GM06990 (cell line): ENCODE measurements at regions not wholly inside any gene's neighbourhood (a gene's known extent, or its start where the extent isn't known, plus 50 kb on each side); places are given as distances from the start of the nearest gene placed in this dataset.

Experiments
- DNase-seq: peaks from one replicate; pipeline ENCODE4 v3.0.0-alpha.2; 2011; ENCODE audit not compliant: insufficient read length; ENCODE audit errors: extremely low read depth
- H3K27me3 ChIP-seq: replicated peaks from 2 replicates; pipeline ENCODE4 v1.6.0; 2011; ENCODE audit warnings: low read length; ENCODE audit not compliant: control insufficient read depth, insufficient read depth
- H3K36me3 ChIP-seq: 2 replicates; pipeline ENCODE4 v1.5.1; 2011; ENCODE audit warnings: low read length; ENCODE audit not compliant: control insufficient read depth, insufficient read depth
- H3K4me3 ChIP-seq: replicated peaks from 2 replicates; pipeline ENCODE4 v1.5.1; 2011; ENCODE audit warnings: low read depth, mild to moderate bottlenecking, control low read depth, low read length
- TF ChIP-seq, protein P1 (sequence below): IDR thresholded peaks from 2 replicates; pipeline ENCODE4 v1.5.1; 2011; ENCODE audit warnings: low read length, control low read depth, mild to moderate bottlenecking, inconsistent platforms; ENCODE audit not compliant: insufficient read depth, poor library complexity, severe bottlenecking

GRCh38 chr17:33501185-33501584 is 208.1 kb upstream of the ASIC2 start:
- H3K36me3 ChIP-seq, result no peaks in the 10 kb centered on the region
- TF ChIP-seq, protein P1, sequence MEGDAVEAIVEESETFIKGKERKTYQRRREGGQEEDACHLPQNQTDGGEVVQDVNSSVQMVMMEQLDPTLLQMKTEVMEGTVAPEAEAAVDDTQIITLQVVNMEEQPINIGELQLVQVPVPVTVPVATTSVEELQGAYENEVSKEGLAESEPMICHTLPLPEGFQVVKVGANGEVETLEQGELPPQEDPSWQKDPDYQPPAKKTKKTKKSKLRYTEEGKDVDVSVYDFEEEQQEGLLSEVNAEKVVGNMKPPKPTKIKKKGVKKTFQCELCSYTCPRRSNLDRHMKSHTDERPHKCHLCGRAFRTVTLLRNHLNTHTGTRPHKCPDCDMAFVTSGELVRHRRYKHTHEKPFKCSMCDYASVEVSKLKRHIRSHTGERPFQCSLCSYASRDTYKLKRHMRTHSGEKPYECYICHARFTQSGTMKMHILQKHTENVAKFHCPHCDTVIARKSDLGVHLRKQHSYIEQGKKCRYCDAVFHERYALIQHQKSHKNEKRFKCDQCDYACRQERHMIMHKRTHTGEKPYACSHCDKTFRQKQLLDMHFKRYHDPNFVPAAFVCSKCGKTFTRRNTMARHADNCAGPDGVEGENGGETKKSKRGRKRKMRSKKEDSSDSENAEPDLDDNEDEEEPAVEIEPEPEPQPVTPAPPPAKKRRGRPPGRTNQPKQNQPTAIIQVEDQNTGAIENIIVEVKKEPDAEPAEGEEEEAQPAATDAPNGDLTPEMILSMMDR, result no peak
- H3K27me3 ChIP-seq, result no peaks in the 10 kb centered on the region
- DNase-seq, result no peak
- H3K4me3 ChIP-seq, result no peak overlapping the region

DNA sequence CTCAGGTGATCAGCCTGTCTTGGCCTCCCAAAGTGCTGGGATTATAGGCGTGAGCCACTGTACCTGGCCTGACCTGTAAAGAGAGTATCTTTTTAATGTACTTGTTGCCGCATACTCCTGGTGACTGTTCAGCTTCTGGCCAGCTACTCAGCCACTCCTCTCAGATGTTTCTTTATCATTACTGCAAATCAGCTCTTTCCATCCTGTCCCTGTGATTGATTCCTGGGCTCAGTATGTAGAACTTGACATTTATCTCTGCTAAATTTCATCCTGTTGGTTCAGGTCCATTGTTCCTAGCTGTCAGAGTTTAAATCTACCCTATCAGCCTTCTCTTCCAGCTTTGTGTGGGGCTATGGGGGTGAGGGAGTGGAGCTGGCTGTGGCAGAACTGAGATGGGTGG is 211.5 kb upstream of the ASIC2 start:
- H3K27me3 ChIP-seq, result no peaks in the 10 kb centered on the region

DNA sequence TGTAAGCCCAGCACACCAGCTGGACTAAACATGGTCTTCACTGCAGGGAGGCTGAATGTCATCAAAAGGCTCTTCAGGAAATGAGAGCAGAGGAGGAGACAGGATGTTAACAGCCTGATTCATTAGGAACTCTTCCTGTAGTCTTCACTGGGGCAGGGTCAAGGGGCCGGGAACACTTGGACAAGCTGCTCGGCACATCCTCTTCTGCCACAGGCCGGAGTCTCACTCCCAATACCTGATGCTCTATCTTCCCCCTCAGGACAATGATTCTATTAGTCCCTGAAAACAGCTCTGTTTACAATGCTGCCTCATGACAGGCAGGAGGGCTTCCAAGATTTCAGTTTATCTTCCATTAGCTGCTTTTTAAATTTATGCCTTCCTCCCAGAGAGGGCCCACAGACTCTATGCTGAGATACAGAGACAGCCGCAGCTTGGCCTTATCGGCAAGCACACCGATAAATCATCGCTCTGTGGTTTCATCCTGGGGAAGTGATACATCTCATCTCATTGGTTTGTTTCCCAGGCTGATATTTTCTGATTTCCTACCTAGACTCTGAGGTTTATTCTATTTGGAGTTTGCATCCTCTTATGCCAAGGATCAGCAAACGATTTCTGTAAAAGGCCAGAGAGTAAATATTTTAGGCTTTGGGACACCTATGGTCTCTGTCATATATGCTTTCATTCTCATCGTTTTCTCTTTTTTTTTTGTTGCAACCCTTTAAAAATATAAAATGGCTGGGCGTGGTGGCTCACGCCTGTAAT is 214.0 kb upstream of the ASIC2 start:
- TF ChIP-seq, protein P1, result no peak
- no peak for DNase-seq
- H3K4me3 ChIP-seq, result no peak overlapping the region
- H3K36me3 ChIP-seq, result no peaks in the 10 kb centered on the region
- no peaks in the 10 kb centered on the region for H3K27me3 ChIP-seq

More for the DNA sequence above, 211.5 kb upstream of the ASIC2 start:
- no peaks in the 10 kb centered on the region for H3K36me3 ChIP-seq
- no peak for DNase-seq
- TF ChIP-seq, protein P1, result no peak
- H3K4me3 ChIP-seq, result no peak overlapping the region

GRCh38 chr17:33508215-33508614 is 215.1 kb upstream of the ASIC2 start:
- DNase-seq, result no peak
- no peaks in the 10 kb centered on the region for H3K27me3 ChIP-seq
- no peak overlapping the region for H3K4me3 ChIP-seq
- H3K36me3 ChIP-seq, result no peaks in the 10 kb centered on the region
- TF ChIP-seq, protein P1, result no peak

DNA sequence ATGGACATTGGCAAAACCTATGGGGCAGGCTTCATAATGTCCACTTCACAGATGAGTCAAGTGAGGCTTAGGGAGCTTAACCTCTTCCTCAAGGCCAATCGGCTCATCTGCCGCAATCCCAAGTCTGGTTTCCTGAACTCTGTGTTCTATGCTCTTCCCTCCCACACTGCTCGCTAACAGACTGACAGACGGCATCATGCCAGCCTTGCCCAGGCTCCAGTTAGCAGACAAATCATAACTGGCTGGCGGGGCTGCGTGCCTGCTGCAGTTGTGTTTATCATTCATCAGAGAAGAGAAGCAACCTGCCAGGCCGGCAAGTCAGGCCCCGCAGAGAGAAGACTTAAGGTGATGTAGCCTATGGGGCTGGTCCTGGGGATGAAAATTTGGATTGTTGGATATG is 216.2 kb upstream of the ASIC2 start:
- DNase-seq, result no peak
- Histone ChIP-seq H3K36me3 (no peaks in the 10 kb centered on the region), H3K4me3 (no peak overlapping the region), H3K27me3 (no peaks in the 10 kb centered on the region; the same call in 1 of the 2 replicates)
- TF ChIP-seq, protein P1, result no peak
